Upper lobe of left lung (tissue), 4 donors: ENCODE measurements at regions not wholly inside any gene's neighbourhood (a gene's known extent, or its start where the extent isn't known, plus 50 kb on each side); places are given as distances from the start of the nearest gene placed in this dataset.

Experiments
- CTCF ChIP-seq, 6 experiments: fragments of 450-650 bp in 4 of 6; fragments of 200-600 bp in 2 of 6; sonication (generic) in 2 of 6; IDR thresholded peaks; one replicate each; pipeline ENCODE4 v1.5.1; 2016 to 2019; ENCODE audit warnings: antibody characterized with exemption in 6 of 6
- POLR2A ChIP-seq, 4 donors: fragments of 450-650 bp; IDR thresholded peaks; one replicate each; pipeline ENCODE4 v1.5.1; 2016 to 2017; ENCODE audit warnings: antibody characterized with exemption in 4 of 4, mild to moderate bottlenecking in 2 of 4
- POLR2AphosphoS5 ChIP-seq, 2 donors: sonication (generic); formaldehyde crosslinking; IDR thresholded peaks; one replicate each; pipeline ENCODE4 v1.5.1; 2017; ENCODE audit warnings: antibody characterized with exemption in 2 of 2

- no peak for TF ChIP-seq CTCF (IDR thresholded peaks at IDR 0.05)
- TF ChIP-seq POLR2A (IDR thresholded peaks at IDR 0.05), result no peak
- no peak for TF ChIP-seq POLR2AphosphoS5 (IDR thresholded peaks at IDR 0.05)
Measured at GRCh38 chr6:90456001-90456400, 130.9 kb downstream of the MAP3K7 start.
